Breast epithelium (tissue), 4 donors: ENCODE measurements at regions not wholly inside any gene's neighbourhood (a gene's known extent, or its start where the extent isn't known, plus 50 kb on each side); places are given as distances from the start of the nearest gene placed in this dataset.

Source experiments
- DNase-seq, 2 donors: peaks; one replicate each; pipeline ENCODE4 v3.0.0-alpha.2; 2019; ENCODE audit warnings: low spot score in 2 of 2
- H3K27ac ChIP-seq, 2 donors: fragments of 200-600 bp; sonication (generic) in 1 of 2; one replicate each; pipeline ENCODE4 v1.5.1; 2016 to 2019; ENCODE audit warnings: mild to moderate bottlenecking in 1 of 2
- H3K27me3 ChIP-seq, 2 donors: fragments of 200-600 bp; sonication (generic) in 1 of 2; one replicate each; pipeline versions ENCODE4 v1.5.1 to v1.6.0; 2017 to 2019; ENCODE audit warnings: control low read depth in 1 of 2, mild to moderate bottlenecking in 1 of 2
- H3K36me3 ChIP-seq: fragments of 200-600 bp; one replicate; pipeline ENCODE4 v1.5.1; 2019
- H3K4me1 ChIP-seq, 2 donors: fragments of 200-600 bp; sonication (generic); one replicate each; pipeline ENCODE4 v1.5.1; 2016 to 2019; ENCODE audit warnings: control low read depth in 1 of 2
- H3K4me3 ChIP-seq, 3 donors: fragments of 200-600 bp; sonication (generic); 1 replicate in 2 of 3; 2 replicates in 1 of 3; pipeline ENCODE4 v1.5.1; 2016 to 2019; ENCODE audit warnings: mild to moderate bottlenecking in 3 of 3, moderate library complexity in 2 of 3
- H3K9me3 ChIP-seq, 2 donors: fragments of 200-600 bp; sonication (generic) in 1 of 2; one replicate each; pipeline ENCODE4 v1.5.1; 2016 to 2019; ENCODE audit warnings: control low read depth in 1 of 2
- CTCF ChIP-seq, 3 donors: fragments of 450-650 bp; IDR thresholded peaks; one replicate each; pipeline ENCODE4 v1.5.1; 2016 to 2017; ENCODE audit warnings: antibody characterized with exemption in 3 of 3, mild to moderate bottlenecking in 3 of 3, moderate library complexity in 3 of 3
- POLR2A ChIP-seq: fragments of 450-650 bp; IDR thresholded peaks from one replicate; pipeline ENCODE4 v1.6.1; 2016; ENCODE audit warnings: antibody characterized with exemption, mild to moderate bottlenecking, moderate library complexity
- POLR2AphosphoS5 ChIP-seq, 3 donors: sonication (generic); formaldehyde crosslinking; IDR thresholded peaks; one replicate each; pipeline ENCODE4 v1.6.1; 2017; ENCODE audit warnings: antibody characterized with exemption in 3 of 3
- intact Hi-C: fragments of 100-400 bp; cut with DNase I; formaldehyde crosslinking; loops from one replicate; pipeline ENCODE4 v1.15.1; 2023; ENCODE audit warnings: low total_unique reads

DNA sequence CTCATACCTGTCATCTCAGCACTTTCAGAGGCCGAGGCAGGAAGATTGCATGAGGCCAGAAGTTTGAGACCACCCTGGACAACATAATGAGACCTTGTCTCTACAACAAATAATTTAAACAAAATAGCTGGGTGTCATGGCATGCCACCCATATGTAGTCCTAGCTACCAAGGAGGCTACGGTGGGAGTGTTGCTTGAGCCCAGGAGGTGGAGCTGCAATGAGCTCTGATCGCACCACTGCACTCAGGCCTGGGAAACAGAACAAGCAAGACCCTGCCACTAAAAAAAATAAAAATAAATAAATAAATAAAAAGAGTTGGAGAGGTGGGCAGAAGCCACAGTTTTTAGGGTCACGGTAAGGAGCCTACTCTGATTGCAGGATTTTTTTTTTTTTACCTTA lies 136.0 kb downstream of the TANC2 start:
- H3K4me1 ChIP-seq: no peaks in the 10 kb centered on the region
- TF ChIP-seq POLR2A: no peak
- no peak for TF ChIP-seq CTCF (IDR thresholded peaks at IDR 0.05)
- TF ChIP-seq POLR2AphosphoS5 (IDR thresholded peaks at IDR 0.05): no peak
- intact Hi-C loops: no loop called here
- no peak overlapping the region for H3K4me3 ChIP-seq
- no peak overlapping the region for H3K27ac ChIP-seq
- H3K27me3 ChIP-seq: no peaks in the 10 kb centered on the region
- H3K36me3 ChIP-seq: no peaks in the 10 kb centered on the region
- DNase-seq: no peak
- H3K9me3 ChIP-seq: no peaks in the 10 kb centered on the region

DNA sequence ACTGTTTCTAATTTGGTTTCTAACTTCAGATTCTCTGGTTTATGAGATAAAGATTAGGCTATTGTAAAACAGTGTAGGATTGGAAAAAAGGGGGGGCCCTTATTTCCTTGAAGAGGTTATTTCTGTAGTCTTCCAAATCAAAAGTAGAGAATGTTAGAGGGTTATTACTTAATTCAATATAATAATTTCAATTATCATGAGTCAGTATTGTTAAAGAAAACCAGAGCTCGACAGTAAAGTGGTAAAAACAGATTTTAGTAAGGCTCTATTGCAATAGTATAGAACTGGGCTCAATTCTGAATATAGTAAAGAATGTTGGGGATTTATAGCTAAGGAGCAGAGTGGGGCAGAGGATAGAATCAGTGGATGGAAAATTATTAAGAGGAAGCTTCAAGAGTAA lies 140.0 kb downstream of the TANC2 start:
- Histone ChIP-seq H3K9me3 (no peaks in the 10 kb centered on the region), H3K36me3 (no peaks in the 10 kb centered on the region), H3K4me1 (no peaks in the 10 kb centered on the region), H3K27me3 (no peaks in the 10 kb centered on the region), H3K27ac (no peak overlapping the region), H3K4me3 (no peak overlapping the region)
- intact Hi-C loops: no loop called here
- TF ChIP-seq POLR2A (no peak), POLR2AphosphoS5 (IDR thresholded peaks at IDR 0.05) (no peak), CTCF (IDR thresholded peaks at IDR 0.05) (no peak)
- DNase-seq: no peak

DNA sequence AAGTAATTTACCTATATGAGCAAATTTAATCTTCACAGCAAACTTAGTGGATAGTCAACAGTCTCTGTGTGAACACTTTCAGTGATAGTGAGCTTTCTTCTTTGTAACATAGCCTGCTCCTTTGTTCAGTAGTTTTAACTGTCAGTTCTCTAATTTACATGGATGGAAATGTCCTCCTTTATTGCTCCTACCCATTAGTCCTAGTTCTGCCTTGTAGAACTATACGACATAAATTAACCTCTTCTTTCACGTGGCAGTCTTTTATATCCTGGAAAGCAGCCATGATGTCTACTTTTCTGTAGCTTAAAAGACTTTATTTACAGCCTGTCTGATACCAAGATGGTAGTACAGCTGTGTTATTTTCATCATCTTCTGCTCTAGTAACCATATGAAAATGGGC lies 143.6 kb downstream of the TANC2 start:
- TF ChIP-seq POLR2A (no peak), CTCF (IDR thresholded peaks at IDR 0.05) (no peak), POLR2AphosphoS5 (IDR thresholded peaks at IDR 0.05) (no peak)
- intact Hi-C loops: no loop called here
- H3K4me1 ChIP-seq: no peaks in the 10 kb centered on the region

DNA sequence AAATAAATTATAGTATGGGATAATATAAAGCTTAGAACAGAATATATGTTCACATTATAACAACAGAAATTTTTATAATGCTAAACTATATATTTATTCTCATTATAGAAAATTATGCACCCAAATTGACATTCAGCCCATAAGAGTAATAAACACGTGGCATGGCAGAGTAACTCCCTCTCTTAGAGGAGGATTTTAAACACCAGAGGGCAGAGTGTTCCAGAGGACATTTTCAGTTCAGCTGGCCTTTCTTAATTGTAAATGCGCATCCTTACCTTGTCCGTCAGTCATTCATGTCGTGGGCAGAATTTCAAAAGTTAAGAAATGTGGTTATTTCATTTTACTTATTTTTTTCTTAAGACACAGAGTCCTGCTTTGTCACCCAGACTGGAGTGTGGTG lies 147.1 kb downstream of the TANC2 start:
- Histone ChIP-seq H3K9me3 (no peaks in the 10 kb centered on the region), H3K27ac (no peak overlapping the region), H3K4me1 (no peaks in the 10 kb centered on the region), H3K36me3 (no peaks in the 10 kb centered on the region), H3K27me3 (no peaks in the 10 kb centered on the region), H3K4me3 (no peak overlapping the region)
- DNase-seq: no peak
- TF ChIP-seq POLR2A (no peak), POLR2AphosphoS5 (IDR thresholded peaks at IDR 0.05) (no peak), CTCF (IDR thresholded peaks at IDR 0.05) (no peak)
- intact Hi-C loops: no loop called here

More for the DNA sequence above, 143.6 kb downstream of the TANC2 start:
- H3K4me3 ChIP-seq: no peak overlapping the region
- H3K36me3 ChIP-seq: no peaks in the 10 kb centered on the region
- no peak for DNase-seq
- H3K27ac ChIP-seq: no peak overlapping the region
- no peaks in the 10 kb centered on the region for H3K9me3 ChIP-seq
- no peaks in the 10 kb centered on the region for H3K27me3 ChIP-seq

DNA sequence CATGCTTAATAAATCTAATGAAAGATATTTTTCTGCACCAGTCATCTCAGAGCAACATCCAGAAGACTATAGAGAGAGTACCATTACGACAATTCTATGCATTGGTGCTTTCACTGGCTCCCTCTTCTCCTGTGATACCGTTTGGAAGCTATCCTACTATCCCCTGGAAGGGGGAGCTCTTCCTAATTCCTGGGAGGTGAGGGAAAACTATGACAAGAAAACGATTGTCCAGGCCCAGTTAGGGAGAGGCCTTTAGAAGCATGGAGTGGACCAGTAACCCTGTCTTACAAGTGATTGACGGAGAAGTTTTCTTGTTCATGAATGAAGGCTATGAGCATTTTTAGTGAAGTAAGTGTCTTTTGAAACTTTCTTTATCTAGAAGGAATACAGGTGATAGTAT lies 150.2 kb downstream of the TANC2 start:
- no peaks in the 10 kb centered on the region for H3K9me3 ChIP-seq
- no peak for DNase-seq
- no peaks in the 10 kb centered on the region for H3K36me3 ChIP-seq
- TF ChIP-seq CTCF (IDR thresholded peaks at IDR 0.05): no peak
- no peak for TF ChIP-seq POLR2AphosphoS5 (IDR thresholded peaks at IDR 0.05)
- TF ChIP-seq POLR2A: no peak
- H3K27me3 ChIP-seq: no peaks in the 10 kb centered on the region
- H3K27ac ChIP-seq: no peak overlapping the region
- intact Hi-C loops: no loop called here
- H3K4me1 ChIP-seq: no peaks in the 10 kb centered on the region
- H3K4me3 ChIP-seq: no peak overlapping the region
